AG04450 (cell line): ENCODE measurements at regions not wholly inside any gene's neighbourhood (a gene's known extent, or its start where the extent isn't known, plus 50 kb on each side); places are given as distances from the start of the nearest gene placed in this dataset.
"Not testable (repeated sequence)": the region's sequence is repeated elsewhere in the genome, so short reads cannot be mapped to it uniquely, and the experiment has no call there.

Experiments
- CTCF ChIA-PET: fragments of 300-600, 350-600 bp; formaldehyde crosslinking; extraction: SDS; loops from one replicate; lab custom pipeline; 2022; ENCODE audit warnings: antibody characterized with exemption, inconsistent platforms; lab: Charles Lee
- POLR2A ChIA-PET: fragments of 350-600 bp; formaldehyde crosslinking; extraction: SDS; loops from one replicate; lab custom pipeline; 2021; ENCODE audit warnings: antibody characterized with exemption, inconsistent platforms; lab: Yijun Ruan, JAX
- DNase-seq: peaks from one replicate; pipeline ENCODE4 v3.0.0-alpha.2; 2011; ENCODE audit warnings: low read depth, low spot score
- H3K27ac ChIP-seq: one replicate; pipeline ENCODE4 v1.5.1; 2012; ENCODE audit warnings: low read depth, low read length, control low read depth
- H3K27me3 ChIP-seq: one replicate; pipeline ENCODE4 v1.6.0; 2012; ENCODE audit warnings: low read length; ENCODE audit not compliant: control insufficient read depth, insufficient read depth
- H3K4me3 ChIP-seq: 2 replicates; pipeline ENCODE4 v1.5.1; 2011; ENCODE audit warnings: mild to moderate bottlenecking, low read depth, low read length, control low read depth
- H3K9me3 ChIP-seq: 2 replicates; pipeline ENCODE4 v1.5.1; 2012; ENCODE audit warnings: low read length; ENCODE audit not compliant: control insufficient read depth, insufficient read depth
- CTCF ChIP-seq: IDR thresholded peaks from 2 replicates; pipeline ENCODE4 v1.5.1; 2011; ENCODE audit warnings: low read depth, low read length, control low read depth, inconsistent platforms

DNA sequence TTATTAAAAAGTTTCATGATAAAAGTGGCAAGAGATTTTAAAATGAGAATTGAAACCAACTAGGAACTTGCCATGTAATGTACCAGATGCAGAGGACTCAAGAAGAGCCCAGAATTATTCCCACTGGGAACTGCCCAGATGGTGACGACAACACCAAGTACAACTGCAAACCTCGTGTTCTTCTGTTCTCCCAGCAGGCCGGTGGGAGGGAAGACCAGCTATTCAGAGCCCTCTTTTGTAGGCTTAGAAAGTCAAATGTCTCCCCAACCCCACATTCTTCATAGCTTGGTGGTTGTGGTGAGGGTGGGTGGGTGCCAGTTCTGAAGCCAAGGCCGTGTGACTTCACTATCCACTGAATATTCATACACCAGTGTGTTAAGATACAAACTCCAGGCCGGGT, 54.3 kb upstream of the ITGB1 start:
- CTCF ChIA-PET: no interaction called here
- no peak for TF ChIP-seq CTCF
- Histone ChIP-seq H3K27ac (no peak overlapping the region), H3K4me3 (no peak overlapping the region), H3K9me3 (no peaks in the 10 kb centered on the region), H3K27me3 (no peaks in the 10 kb centered on the region)
- no peak for DNase-seq
- POLR2A ChIA-PET: no interaction called here

DNA sequence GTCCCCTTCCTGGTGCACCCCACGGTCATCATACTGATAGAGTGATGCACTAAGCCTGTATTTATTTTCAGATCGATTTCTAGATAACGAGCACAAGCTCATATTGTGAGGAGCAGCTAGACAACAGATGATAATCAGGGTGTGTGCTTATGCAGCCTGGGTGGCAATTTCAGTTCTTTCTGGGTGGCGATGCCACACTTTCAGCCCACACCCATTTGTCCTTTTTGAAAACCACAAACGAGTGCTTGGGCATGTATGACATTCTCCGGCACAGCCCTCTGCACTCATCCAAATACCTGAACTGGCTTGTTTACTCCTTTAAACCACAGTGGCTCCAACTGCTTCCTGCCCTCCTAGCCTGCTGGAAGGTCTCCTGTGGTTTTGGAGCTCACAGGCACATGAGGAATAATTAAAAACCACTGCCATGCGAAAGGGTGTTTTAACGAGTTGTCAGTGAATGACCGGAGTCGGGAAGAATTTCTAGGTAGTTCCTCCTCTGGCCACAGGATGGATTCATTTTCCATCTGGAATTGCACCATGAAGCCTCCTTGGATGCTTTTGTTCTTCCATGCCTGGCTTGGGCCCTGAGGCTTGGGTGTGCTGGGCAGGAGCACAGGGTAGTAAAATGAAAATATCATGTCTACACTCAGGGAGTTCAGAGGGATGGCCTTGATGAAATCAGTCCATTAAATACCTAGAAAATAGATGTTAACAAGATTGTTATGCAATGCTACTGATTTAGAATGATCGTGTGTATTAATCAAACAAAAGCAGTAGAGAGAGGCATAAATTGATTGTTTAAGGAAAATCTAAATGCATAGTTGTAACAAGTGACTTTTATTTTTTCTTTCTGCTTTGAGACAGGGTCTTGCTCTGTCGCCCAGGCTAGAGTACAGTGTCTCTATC, 52.4 kb upstream of the ITGB1 start:
- H3K4me3 ChIP-seq: peak overlapping the region; percentile 29
- TF ChIP-seq CTCF: peak; percentile 73
- ChIA-PET POLR2A (interaction anchor here (0.6 to 1.4 kb wide), 5 partner anchors 30 to 262 kb away, joined by 3 to 13 read pairs (median 4); no protein-coding TSS in a partner anchor), CTCF (interaction anchor here (0.6 to 2.7 kb wide), 24 partner anchors 8 to 637 kb away, joined by 3 to 21 read pairs (median 4); no protein-coding TSS in a partner anchor)
- H3K27ac ChIP-seq: peak overlapping the region; percentile 11
- no peaks in the 10 kb centered on the region for H3K9me3 ChIP-seq
- DNase-seq: peak; percentile 63
- no peaks in the 10 kb centered on the region for H3K27me3 ChIP-seq

DNA sequence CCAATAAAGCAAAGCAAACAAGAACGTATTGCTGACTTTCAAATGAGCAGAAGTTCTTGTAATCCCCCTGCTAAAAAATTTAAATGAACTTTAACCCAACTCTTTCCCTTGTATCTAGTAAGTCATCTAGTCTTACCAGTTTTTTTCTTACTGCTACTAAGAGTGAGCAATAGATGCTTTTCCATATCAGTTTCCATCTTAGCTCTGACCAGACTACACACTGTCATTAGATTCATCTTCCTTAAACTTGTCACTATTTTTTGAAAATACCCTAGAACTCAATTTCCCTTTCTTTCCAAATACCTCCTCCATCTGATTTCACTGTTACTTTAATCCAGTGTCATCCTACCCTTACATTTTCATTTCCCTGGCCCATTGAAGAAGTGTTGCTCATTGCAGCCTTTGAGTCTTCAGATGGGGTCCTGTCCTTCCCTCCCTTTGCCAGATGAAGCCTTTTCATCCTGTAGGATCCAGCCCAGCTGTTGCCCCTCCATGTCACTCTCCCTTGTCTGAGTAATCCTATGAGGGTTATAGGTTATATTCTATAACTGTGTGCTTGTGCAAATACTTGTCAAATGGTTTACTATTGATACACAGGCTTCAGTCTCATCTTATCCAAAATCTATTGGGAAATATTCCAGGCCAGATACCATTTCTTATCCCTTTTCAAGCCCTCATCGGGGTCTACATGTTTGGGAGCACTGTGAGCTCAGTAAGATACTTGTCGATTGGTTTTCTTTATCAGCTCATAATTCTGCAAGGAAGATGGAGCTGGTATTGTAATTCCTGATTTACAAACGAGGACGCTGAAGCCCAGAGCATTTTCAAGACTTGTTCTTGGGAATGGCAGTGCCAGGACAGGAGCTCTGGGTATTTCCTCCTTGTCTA, 51.5 kb upstream of the ITGB1 start:
- H3K4me3 ChIP-seq: no peak overlapping the region
- POLR2A ChIA-PET: interaction anchor here (0.9 to 1.4 kb wide), 3 partner anchors 29 to 263 kb away, joined by 3 to 4 read pairs (median 4); no protein-coding TSS in a partner anchor
- peak overlapping the region; percentile 11 for H3K27ac ChIP-seq

GRCh38 chr10:33008499-33009243, 50.6 kb upstream of the ITGB1 start:
- Histone ChIP-seq H3K27me3 (no peaks in the 10 kb centered on the region), H3K4me3 (no peak overlapping the region), H3K27ac (no peak overlapping the region), H3K9me3 (no peaks in the 10 kb centered on the region)
- peak; percentile 81 for DNase-seq
- ChIA-PET POLR2A (no interaction called here), CTCF (interaction anchor here (0.6 to 2.7 kb wide), 45 partner anchors 10 to 1630 kb away, joined by 3 to 21 read pairs (median 4); no protein-coding TSS in a partner anchor)
- TF ChIP-seq CTCF: peak; percentile 100

More for the DNA sequence above, 51.5 kb upstream of the ITGB1 start:
- no peak for DNase-seq
- Histone ChIP-seq H3K9me3 (no peaks in the 10 kb centered on the region), H3K27me3 (no peaks in the 10 kb centered on the region)
- CTCF ChIA-PET: interaction anchor here (0.6 to 2.7 kb wide), 54 partner anchors 9 to 750 kb away, joined by 3 to 21 read pairs (median 4); no protein-coding TSS in a partner anchor
- TF ChIP-seq CTCF: no peak

GRCh38 chr10:33007731-33008381, 49.8 kb upstream of the ITGB1 start:
- H3K27me3 ChIP-seq, H3K27ac ChIP-seq, DNase-seq, H3K9me3 ChIP-seq, POLR2A ChIA-PET, H3K4me3 ChIP-seq: not testable (repeated sequence)
- CTCF ChIA-PET: interaction anchor here (0.9 to 3.9 kb wide), 3 partner anchors 64 to 212 kb away, joined by 3 to 15 read pairs (median 5); no protein-coding TSS in a partner anchor
